ENCODE measurements at regions not wholly inside any gene's neighbourhood (a gene's known extent, or its start where the extent isn't known, plus 50 kb on each side); places are given as distances from the start of the nearest gene placed in this dataset.

- H3K27ac Mint-ChIP-seq: no peak overlapping the region
- POLR2A ChIA-PET: no interaction called here
- ATAC-seq (ENCODE audit: low read depth): peak; percentile 54
Measured at GRCh38 chr6:154928325-154928922, 66.7 kb upstream of the TIAM2 start.

More at GRCh38 chr6:154928325-154928922, 66.7 kb upstream of the TIAM2 start:
- peak; percentile 88 for TF ChIP-seq CTCF (IDR thresholded peaks at IDR 0.05)
- TF ChIP-seq EZH2 (IDR thresholded peaks at IDR 0.05; ENCODE audit: borderline replicate concordance, insufficient read depth, low read depth, low read length, poor library complexity, severe bottlenecking): no peak
- Mint-ChIP-seq H3K9me3 (ENCODE audit: insufficient read depth) (no peaks in the 10 kb centered on the region), H3K27me3 (no peaks in the 10 kb centered on the region), H3K4me3 (no peak overlapping the region), H3K4me1 (peaks cover 19% of the 10 kb centered on the region)
- Histone ChIP-seq H3K4me2 (replicated peaks; ENCODE audit: low read depth, low read length, poor library complexity, severe bottlenecking) (no peak overlapping the region), H3K27me3 (replicated peaks in 1 of 4; ENCODE audit: control extremely low read depth in 1 of 4, control insufficient read depth in 3 of 4, insufficient read depth in 4 of 4, low read length in 3 of 4) (no peaks in the 10 kb centered on the region), H2AFZ (ENCODE audit: insufficient read depth, low read depth, low read length, poor library complexity, severe bottlenecking) (no peak overlapping the region), H3K4me1 (ENCODE audit: control insufficient read depth in 2 of 2, insufficient read depth in 2 of 2, low read length in 2 of 2) (peaks cover 13% of the 10 kb centered on the region in 2 donors), H3K27ac (ENCODE audit: low read length in 2 of 2) (no peak overlapping the region), H3K9ac (ENCODE audit: low read length) (no peak overlapping the region), H3K79me2 (ENCODE audit: control insufficient read depth, insufficient read depth, low read length) (no peaks in the 10 kb centered on the region), H4K20me1 (ENCODE audit: control insufficient read depth, insufficient read depth, low read length, poor library complexity, severe bottlenecking) (no peaks in the 10 kb centered on the region), H3K9me3 (ENCODE audit: control extremely low read depth in 1 of 3, control insufficient read depth in 2 of 3, insufficient read depth in 1 of 3, low read length in 2 of 3) (no peaks in the 10 kb centered on the region), H3K4me3 (ENCODE audit: control extremely low read depth in 1 of 5, extremely low read depth in 1 of 5, insufficient read depth in 1 of 5, low read depth in 2 of 5, low read length in 4 of 5) (no peak overlapping the region), H3K36me3 (replicated peaks in 1 of 2; ENCODE audit: control extremely low read depth in 1 of 2, control insufficient read depth in 1 of 2, extremely low read depth in 1 of 2, insufficient read depth in 2 of 2, low read length in 1 of 2) (peaks cover 0 to 1% of the 10 kb centered on the region in 2 experiments)
- intact Hi-C loops (cut with micrococcal nuclease): loop anchor here (1.0 kb wide), 2 partner anchors 253 to 320 kb away; no protein-coding TSS in a partner anchor
- WGBS (ENCODE audit: insufficient coverage): 0% methylated on average over 3 of the region's 5 CpGs
- peak; percentile 66 for DNase-seq
- CTCF ChIA-PET: interaction anchor here (0.6 to 6.1 kb wide), 23 partner anchors 9 to 412 kb away, joined by 3 to 66 read pairs (median 4); no protein-coding TSS in a partner anchor
